ENCODE measurements at regions not wholly inside any gene's neighbourhood (a gene's known extent, or its start where the extent isn't known, plus 50 kb on each side); places are given as distances from the start of the nearest gene placed in this dataset.

- no peak for TF ChIP-seq CTCF (IDR thresholded peaks at IDR 0.05; ENCODE audit: low read depth, low read length, missing control alignments)
- no peak for DNase-seq (ENCODE audit: low read depth)
- no peak overlapping the region for H3K4me3 ChIP-seq (ENCODE audit: low read depth, low read length)
- in situ Hi-C loops (cut with HindIII; ENCODE audit: low sequenced_read_pairs) = no loop called here
Measured at GRCh38 chr20:39849171-39849570, 839.9 kb downstream of the MAFB start.

- in situ Hi-C loops (cut with HindIII; ENCODE audit: low sequenced_read_pairs) = no loop called here
- H3K4me3 ChIP-seq (ENCODE audit: low read depth, low read length) = no peak overlapping the region
- no peak for TF ChIP-seq CTCF (IDR thresholded peaks at IDR 0.05; ENCODE audit: low read depth, low read length, missing control alignments)
- DNase-seq (ENCODE audit: low read depth) = no peak
Measured at GRCh38 chr20:39839399-39840119, 849.5 kb downstream of the MAFB start.

- no peak for TF ChIP-seq CTCF (IDR thresholded peaks at IDR 0.05; ENCODE audit: low read depth, low read length, missing control alignments)
- no peak for DNase-seq (ENCODE audit: low read depth)
- in situ Hi-C loops (cut with HindIII; ENCODE audit: low sequenced_read_pairs) = no loop called here
- no peak overlapping the region for H3K4me3 ChIP-seq (ENCODE audit: low read depth, low read length)
Measured at GRCh38 chr20:39837561-39837960, 851.5 kb downstream of the MAFB start.

GRCh38 chr20:39835130-39835842 lies 853.8 kb downstream of the MAFB start:
- no peak overlapping the region for H3K4me3 ChIP-seq (ENCODE audit: low read depth, low read length)
- DNase-seq (ENCODE audit: low read depth) = no peak
- no peak for TF ChIP-seq CTCF (IDR thresholded peaks at IDR 0.05; ENCODE audit: low read depth, low read length, missing control alignments)
- in situ Hi-C loops (cut with HindIII; ENCODE audit: low sequenced_read_pairs) = no loop called here

GRCh38 chr20:39830903-39831302 lies 858.1 kb downstream of the MAFB start:
- TF ChIP-seq CTCF (IDR thresholded peaks at IDR 0.05; ENCODE audit: low read depth, low read length, missing control alignments) = no peak
- no peak for DNase-seq (ENCODE audit: low read depth)
- H3K4me3 ChIP-seq (ENCODE audit: low read depth, low read length) = no peak overlapping the region
- in situ Hi-C loops (cut with HindIII; ENCODE audit: low sequenced_read_pairs) = no loop called here

- H3K4me3 ChIP-seq (ENCODE audit: low read depth, low read length) = no peak overlapping the region
- no peak for DNase-seq (ENCODE audit: low read depth)
- in situ Hi-C loops (cut with HindIII; ENCODE audit: low sequenced_read_pairs) = no loop called here
Measured at GRCh38 chr20:39829661-39830060, 859.4 kb downstream of the MAFB start.

More at GRCh38 chr20:39829661-39830060, 859.4 kb downstream of the MAFB start:
- TF ChIP-seq CTCF (IDR thresholded peaks at IDR 0.05; ENCODE audit: low read depth, low read length, missing control alignments) = no peak
